ENCODE measurements at regions not wholly inside any gene's neighbourhood (a gene's known extent, or its start where the extent isn't known, plus 50 kb on each side); places are given as distances from the start of the nearest gene placed in this dataset.

- TF ChIP-seq, protein P1, sequence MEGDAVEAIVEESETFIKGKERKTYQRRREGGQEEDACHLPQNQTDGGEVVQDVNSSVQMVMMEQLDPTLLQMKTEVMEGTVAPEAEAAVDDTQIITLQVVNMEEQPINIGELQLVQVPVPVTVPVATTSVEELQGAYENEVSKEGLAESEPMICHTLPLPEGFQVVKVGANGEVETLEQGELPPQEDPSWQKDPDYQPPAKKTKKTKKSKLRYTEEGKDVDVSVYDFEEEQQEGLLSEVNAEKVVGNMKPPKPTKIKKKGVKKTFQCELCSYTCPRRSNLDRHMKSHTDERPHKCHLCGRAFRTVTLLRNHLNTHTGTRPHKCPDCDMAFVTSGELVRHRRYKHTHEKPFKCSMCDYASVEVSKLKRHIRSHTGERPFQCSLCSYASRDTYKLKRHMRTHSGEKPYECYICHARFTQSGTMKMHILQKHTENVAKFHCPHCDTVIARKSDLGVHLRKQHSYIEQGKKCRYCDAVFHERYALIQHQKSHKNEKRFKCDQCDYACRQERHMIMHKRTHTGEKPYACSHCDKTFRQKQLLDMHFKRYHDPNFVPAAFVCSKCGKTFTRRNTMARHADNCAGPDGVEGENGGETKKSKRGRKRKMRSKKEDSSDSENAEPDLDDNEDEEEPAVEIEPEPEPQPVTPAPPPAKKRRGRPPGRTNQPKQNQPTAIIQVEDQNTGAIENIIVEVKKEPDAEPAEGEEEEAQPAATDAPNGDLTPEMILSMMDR (conservative IDR thresholded peaks at IDR 0.05; ENCODE audit: low read depth, low read length) = no peak
- TF ChIP-seq CEBPB (IDR thresholded peaks at IDR 0.05; ENCODE audit: low read depth, low read length) = no peak
- no peak for TF ChIP-seq SMC3 (IDR thresholded peaks at IDR 0.05; ENCODE audit: low read depth, low read length)
- no peak for TF ChIP-seq POLR2A (IDR thresholded peaks at IDR 0.05; ENCODE audit: low read depth, low read length)
- no peak for TF ChIP-seq MAZ (IDR thresholded peaks at IDR 0.05; ENCODE audit: borderline replicate concordance, low read depth, low read length)
- TF ChIP-seq MAFK (IDR thresholded peaks at IDR 0.05; ENCODE audit: low read depth, low read length) = no peak
- TF ChIP-seq ELK1 (IDR thresholded peaks at IDR 0.05; ENCODE audit: borderline replicate concordance, low read depth, low read length) = no peak
- TF ChIP-seq RAD21 (IDR thresholded peaks at IDR 0.05; ENCODE audit: low read length) = no peak
- TF ChIP-seq MXI1 (IDR thresholded peaks at IDR 0.05; ENCODE audit: borderline replicate concordance, low read depth, low read length) = no peak
- TF ChIP-seq BHLHE40 (IDR thresholded peaks at IDR 0.05; ENCODE audit: low read depth, low read length) = no peak
- TF ChIP-seq USF2 (IDR thresholded peaks at IDR 0.05; ENCODE audit: low read depth, low read length) = no peak
Observed at GRCh38 chr20:51122931-51123658, 100.2 kb upstream of the KCNG1 start.

Measured in IMR-90 (cell line).